Endothelial cell (in vitro differentiated cells): ENCODE measurements at regions not wholly inside any gene's neighbourhood (a gene's known extent, or its start where the extent isn't known, plus 50 kb on each side); places are given as distances from the start of the nearest gene placed in this dataset.

Experiments used
- DNase-seq: peaks from one replicate; pipeline ENCODE4 v3.0.0; 2021; ENCODE audit warnings: low spot score
- H3K27ac Mint-ChIP-seq: one replicate; pipeline ENCODE4 v1.8.0; 2021; ENCODE audit warnings: mixed read lengths, inconsistent platforms; ENCODE audit not compliant: unreplicated experiment
- H3K27me3 Mint-ChIP-seq: one replicate; pipeline ENCODE4 v1.8.0; 2021; ENCODE audit warnings: mild to moderate bottlenecking, moderate library complexity, mixed read lengths, inconsistent platforms; ENCODE audit not compliant: unreplicated experiment
- H3K36me3 Mint-ChIP-seq: one replicate; pipeline ENCODE4 v1.8.0; 2021; ENCODE audit warnings: mild to moderate bottlenecking, low read depth, mixed read lengths, inconsistent platforms; ENCODE audit not compliant: unreplicated experiment
- H3K4me1 Mint-ChIP-seq: one replicate; pipeline ENCODE4 v1.8.0; 2021; ENCODE audit warnings: mild to moderate bottlenecking, mixed read lengths, inconsistent platforms; ENCODE audit not compliant: unreplicated experiment
- H3K4me3 Mint-ChIP-seq: one replicate; pipeline ENCODE4 v1.8.0; 2021; ENCODE audit warnings: mild to moderate bottlenecking, mixed read lengths, inconsistent platforms; ENCODE audit not compliant: unreplicated experiment
- H3K9me3 Mint-ChIP-seq: one replicate; pipeline ENCODE4 v1.8.0; 2021; ENCODE audit warnings: mixed read lengths, inconsistent platforms; ENCODE audit not compliant: unreplicated experiment
- TF ChIP-seq, protein P1 (sequence below): fragments of 200-600 bp; sonication (generic); IDR thresholded peaks from one replicate; pipeline ENCODE4 v1.5.0; 2021; ENCODE audit warnings: antibody characterized with exemption; ENCODE audit not compliant: unreplicated experiment

DNA sequence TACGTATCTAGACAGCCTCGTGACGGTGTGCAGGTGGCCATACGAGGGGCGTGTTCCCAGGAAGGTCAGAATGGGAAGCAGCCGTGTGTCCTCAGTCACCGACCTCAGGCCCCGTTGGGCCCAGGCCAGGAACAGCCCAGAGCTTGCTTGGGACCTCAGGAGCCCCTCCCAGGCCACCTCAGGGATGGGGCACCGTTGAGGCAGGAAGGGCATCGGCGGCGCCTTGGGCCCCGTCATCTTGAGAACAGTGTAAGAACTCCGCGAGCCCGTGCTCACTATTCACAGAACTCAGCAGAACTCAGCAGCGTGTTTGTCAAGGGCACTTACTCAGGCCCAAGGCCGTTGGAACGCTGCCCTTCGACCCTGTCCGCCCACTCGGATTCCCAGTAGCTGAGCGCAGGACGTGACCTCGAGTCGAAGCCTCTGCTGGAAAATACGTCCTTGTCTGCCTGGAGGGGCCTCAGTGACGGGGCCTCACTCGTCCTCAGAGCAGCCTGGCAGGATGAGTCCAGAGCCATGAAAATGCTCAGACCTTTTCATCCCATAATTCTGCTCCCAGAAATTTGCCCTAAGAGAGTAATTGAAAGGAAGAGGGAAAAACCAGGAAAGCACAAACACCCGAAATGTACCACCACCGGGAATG lies 1134.8 kb downstream of the BRD1 start:
- no peak for DNase-seq
- no peak overlapping the region for H3K27ac Mint-ChIP-seq
- TF ChIP-seq, protein P1, sequence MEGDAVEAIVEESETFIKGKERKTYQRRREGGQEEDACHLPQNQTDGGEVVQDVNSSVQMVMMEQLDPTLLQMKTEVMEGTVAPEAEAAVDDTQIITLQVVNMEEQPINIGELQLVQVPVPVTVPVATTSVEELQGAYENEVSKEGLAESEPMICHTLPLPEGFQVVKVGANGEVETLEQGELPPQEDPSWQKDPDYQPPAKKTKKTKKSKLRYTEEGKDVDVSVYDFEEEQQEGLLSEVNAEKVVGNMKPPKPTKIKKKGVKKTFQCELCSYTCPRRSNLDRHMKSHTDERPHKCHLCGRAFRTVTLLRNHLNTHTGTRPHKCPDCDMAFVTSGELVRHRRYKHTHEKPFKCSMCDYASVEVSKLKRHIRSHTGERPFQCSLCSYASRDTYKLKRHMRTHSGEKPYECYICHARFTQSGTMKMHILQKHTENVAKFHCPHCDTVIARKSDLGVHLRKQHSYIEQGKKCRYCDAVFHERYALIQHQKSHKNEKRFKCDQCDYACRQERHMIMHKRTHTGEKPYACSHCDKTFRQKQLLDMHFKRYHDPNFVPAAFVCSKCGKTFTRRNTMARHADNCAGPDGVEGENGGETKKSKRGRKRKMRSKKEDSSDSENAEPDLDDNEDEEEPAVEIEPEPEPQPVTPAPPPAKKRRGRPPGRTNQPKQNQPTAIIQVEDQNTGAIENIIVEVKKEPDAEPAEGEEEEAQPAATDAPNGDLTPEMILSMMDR, result no peak
- H3K4me3 Mint-ChIP-seq, result no peak overlapping the region
- peaks cover 4% of the 10 kb centered on the region for H3K27me3 Mint-ChIP-seq
- no peaks in the 10 kb centered on the region for H3K36me3 Mint-ChIP-seq
- H3K4me1 Mint-ChIP-seq, result no peaks in the 10 kb centered on the region
- no peaks in the 10 kb centered on the region for H3K9me3 Mint-ChIP-seq

DNA sequence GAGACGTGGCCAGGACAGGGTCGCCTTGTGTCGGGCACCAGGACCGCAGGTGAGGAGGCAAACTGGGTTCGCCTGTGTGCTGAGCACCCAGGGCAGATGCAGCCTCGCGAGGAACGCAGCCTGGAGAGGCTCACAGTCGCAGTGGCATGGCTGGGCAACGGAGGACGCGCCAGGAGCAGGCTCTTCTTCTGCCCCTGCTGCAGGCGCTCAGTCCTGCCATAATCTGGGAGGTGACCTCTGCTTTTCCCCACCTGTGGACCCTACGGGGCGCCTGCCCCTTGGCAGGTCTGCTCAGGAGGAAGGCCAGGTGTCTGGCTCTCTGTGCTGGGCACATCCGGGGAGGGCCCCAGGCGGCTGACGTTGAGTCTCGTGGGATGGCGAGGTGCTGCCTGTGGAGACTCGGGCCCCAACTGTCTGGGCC lies 1136.2 kb downstream of the BRD1 start:
- no peak for DNase-seq
- no peaks in the 10 kb centered on the region for H3K36me3 Mint-ChIP-seq
- H3K27me3 Mint-ChIP-seq, result peaks cover 4% of the 10 kb centered on the region
- H3K27ac Mint-ChIP-seq, result no peak overlapping the region
- no peaks in the 10 kb centered on the region for H3K4me1 Mint-ChIP-seq
- no peaks in the 10 kb centered on the region for H3K9me3 Mint-ChIP-seq
- no peak overlapping the region for H3K4me3 Mint-ChIP-seq
- TF ChIP-seq, protein P1, result no peak

DNA sequence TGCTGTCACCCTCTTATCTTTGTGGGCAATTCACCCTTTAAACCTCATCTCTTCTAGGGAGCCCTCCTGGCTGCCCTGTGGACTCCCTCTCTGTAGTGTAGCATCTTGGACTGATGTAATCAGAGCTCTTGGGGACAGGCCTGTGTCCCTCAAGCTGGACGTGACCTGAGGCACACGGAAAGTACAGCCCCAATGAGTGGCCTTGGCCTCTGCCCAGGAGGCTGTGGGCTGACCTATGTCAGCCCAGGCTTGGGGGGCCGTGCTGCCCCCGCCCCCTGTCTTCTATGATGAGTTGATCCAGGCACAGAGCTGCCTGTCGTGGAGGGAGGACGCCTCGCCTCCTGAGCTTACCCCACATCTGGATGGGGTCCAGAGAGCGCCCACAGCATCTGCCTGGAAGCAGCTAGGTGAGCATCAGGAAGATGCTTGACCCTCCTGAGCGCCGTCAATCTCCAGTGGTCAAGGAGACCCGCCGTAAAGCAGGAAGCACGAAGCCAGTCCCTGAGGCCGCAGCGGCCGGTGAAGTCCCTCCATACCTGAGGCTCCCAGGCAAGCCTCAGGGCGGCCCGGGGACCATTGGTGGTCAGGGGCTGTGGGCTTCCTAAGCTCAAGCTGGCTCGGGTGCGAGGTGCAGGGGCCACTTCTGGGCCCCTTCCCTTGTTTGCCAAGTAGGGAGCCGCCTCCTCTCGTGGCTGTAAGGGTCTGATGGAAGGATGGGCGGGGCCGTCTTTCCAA lies 1136.9 kb downstream of the BRD1 start:
- Mint-ChIP-seq H3K27me3 (peaks cover 4% of the 10 kb centered on the region), H3K4me1 (no peaks in the 10 kb centered on the region), H3K27ac (no peak overlapping the region), H3K4me3 (no peak overlapping the region), H3K9me3 (no peaks in the 10 kb centered on the region), H3K36me3 (no peaks in the 10 kb centered on the region)
- TF ChIP-seq, protein P1, result no peak
- DNase-seq, result no peak

DNA sequence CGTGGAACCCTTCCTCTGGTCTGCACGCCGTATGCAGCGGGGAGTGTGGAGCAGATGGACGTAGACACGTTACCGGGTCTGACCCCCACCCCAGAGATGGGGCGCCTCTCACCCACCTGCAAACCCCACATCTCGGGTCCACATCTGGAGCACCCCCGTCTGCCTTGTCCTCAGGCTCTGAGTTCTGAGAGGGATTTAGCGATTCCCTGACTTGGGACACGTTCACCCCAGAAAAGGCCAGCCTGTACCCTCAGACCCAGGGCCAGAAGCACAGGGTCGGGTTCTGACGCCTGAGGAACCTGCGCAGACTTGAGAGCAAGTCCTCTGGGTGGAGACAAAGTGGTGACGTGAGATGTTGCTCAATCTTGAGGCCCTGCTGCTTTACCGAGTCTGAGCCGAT lies 1138.5 kb downstream of the BRD1 start:
- TF ChIP-seq, protein P1, result no peak
- Mint-ChIP-seq H3K27ac (no peak overlapping the region), H3K4me1 (no peaks in the 10 kb centered on the region), H3K9me3 (no peaks in the 10 kb centered on the region), H3K4me3 (no peak overlapping the region), H3K27me3 (peaks cover 4% of the 10 kb centered on the region), H3K36me3 (no peaks in the 10 kb centered on the region)
- no peak for DNase-seq

DNA sequence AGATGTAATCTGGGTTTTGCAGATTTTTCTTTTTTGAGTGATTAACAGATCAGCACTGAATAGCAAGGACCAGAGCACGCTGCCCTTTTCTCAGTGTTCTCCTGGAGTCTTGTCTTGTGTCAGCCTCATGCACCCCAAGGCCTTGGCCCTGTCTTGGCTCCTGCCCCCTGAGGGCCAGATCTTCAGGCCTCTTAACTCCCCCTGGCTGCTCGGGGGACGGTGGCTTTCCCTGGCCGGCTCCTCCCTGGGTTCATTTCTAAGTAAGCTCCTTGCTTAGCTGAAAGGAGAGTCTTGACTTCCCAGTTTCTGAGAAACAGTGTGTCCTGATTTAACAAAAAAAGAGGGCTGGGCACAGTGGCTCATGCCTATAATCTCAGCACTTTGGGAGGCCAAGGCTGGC lies 1139.3 kb downstream of the BRD1 start:
- Mint-ChIP-seq H3K4me3 (no peak overlapping the region), H3K36me3 (no peaks in the 10 kb centered on the region), H3K9me3 (no peaks in the 10 kb centered on the region), H3K27me3 (peaks cover 4% of the 10 kb centered on the region), H3K4me1 (no peaks in the 10 kb centered on the region), H3K27ac (no peak overlapping the region)
- TF ChIP-seq, protein P1, result no peak
- DNase-seq, result no peak
